GM12878 (cell line): ENCODE measurements at regions not wholly inside any gene's neighbourhood (a gene's known extent, or its start where the extent isn't known, plus 50 kb on each side); places are given as distances from the start of the nearest gene placed in this dataset.

Experiments
- ATAC-seq: fragments of 200-7000 bp; cut with Tn5 transposase; 3 replicates; pipeline ENCODE4 v1.9.1; 2020; ENCODE audit warnings: mild to moderate bottlenecking, moderate library complexity
- BruUV-seq: library from RNA; stranded (reverse); fragments of 400-500 nt; replicated peaks from 2 replicates; lab custom pipeline; 2021; lab: Mats Ljungman, UMichigan
- CTCF ChIA-PET: fragments of 300-600 bp; sonication (Branson Sonifier 250); formaldehyde crosslinking; extraction: SDS; loops from one replicate; lab custom pipeline; 2021; ENCODE audit warnings: inconsistent platforms; lab: Yijun Ruan, JAX
- POLR2A ChIA-PET: fragments of 350-600 bp; formaldehyde crosslinking; extraction: SDS; loops from one replicate; lab custom pipeline; 2021; ENCODE audit warnings: inconsistent platforms; lab: Charles Lee
- RAD21 ChIA-PET: fragments of 300-600 bp; sonication (Branson Sonifier 250); formaldehyde crosslinking; loops from one replicate; lab custom pipeline; 2023; ENCODE audit warnings: antibody characterized with exemption; ENCODE audit not compliant: unreplicated experiment; lab: Charles Lee
- SMC1A ChIA-PET: fragments of 300-600 bp; sonication (Branson Sonifier 250); formaldehyde crosslinking; loops from one replicate; lab custom pipeline; 2023; ENCODE audit not compliant: unreplicated experiment, uncharacterized antibody; lab: Charles Lee
- DNase-seq: peaks from one replicate; pipeline ENCODE4 v3.0.0-alpha.2; 2011; ENCODE audit warnings: low read depth, low spot score
- FAIRE-seq: peaks from 3 replicates; lab custom pipeline; 2011; peaks lifted over from hg19 to GRCh38; lab: Jason Lieb, UNC
- H2AFZ ChIP-seq: 2 replicates; pipeline ENCODE4 v1.6.0; 2011; ENCODE audit warnings: low read depth, low read length, control low read depth; ENCODE audit not compliant: control insufficient read depth
- H3K27ac ChIP-seq: 2 replicates; pipeline ENCODE4 v1.5.1; 2011; ENCODE audit warnings: control low read depth; ENCODE audit not compliant: control insufficient read depth, insufficient read depth
- H3K27me3 ChIP-seq, 2 experiments: replicated peaks in 1 of 2; 2 replicates each; pipeline versions ENCODE4 v1.6.0 to v1.6.1; 2011; ENCODE audit warnings: low read length in 1 of 2; ENCODE audit not compliant: control insufficient read depth in 2 of 2, insufficient read depth in 2 of 2
- H3K36me3 ChIP-seq, 2 experiments: 2 replicates each; pipeline ENCODE4 v1.5.1; 2011; ENCODE audit warnings: low read length in 1 of 2; ENCODE audit not compliant: control insufficient read depth in 2 of 2, insufficient read depth in 2 of 2
- H3K4me1 ChIP-seq: 2 replicates; pipeline ENCODE4 v1.6.1; 2011; ENCODE audit warnings: mild to moderate bottlenecking, low read length, moderate library complexity, mixed read lengths; ENCODE audit not compliant: control insufficient read depth, insufficient read depth
- H3K4me2 ChIP-seq: 2 replicates; pipeline ENCODE4 v1.6.0; 2011; ENCODE audit warnings: control low read depth; ENCODE audit not compliant: control insufficient read depth, insufficient read depth
- H3K4me3 ChIP-seq: fragments of 200-600 bp; sonication (generic); 2 replicates; pipeline ENCODE4 v1.5.1; 2016
- H3K79me2 ChIP-seq: 2 replicates; pipeline ENCODE4 v1.6.0; 2011; ENCODE audit warnings: low read length; ENCODE audit not compliant: control insufficient read depth, insufficient read depth
- H3K9ac ChIP-seq: 2 replicates; pipeline ENCODE4 v1.8.0; 2011; ENCODE audit warnings: low read length, control low read depth, mixed read lengths; ENCODE audit not compliant: control insufficient read depth, insufficient read depth
- H3K9me3 ChIP-seq: replicated peaks from 3 replicates; pipeline ENCODE4 v1.5.1; 2011; ENCODE audit warnings: mild to moderate bottlenecking, low read length; ENCODE audit not compliant: control insufficient read depth, insufficient read depth
- H4K20me1 ChIP-seq: 2 replicates; pipeline ENCODE4 v1.6.0; 2011; ENCODE audit not compliant: control insufficient read depth, insufficient read depth
- MEF2A ChIP-seq: IDR thresholded peaks from 2 replicates; pipeline ENCODE4 v1.6.1; 2011; ENCODE audit warnings: low read depth, mild to moderate bottlenecking, low read length, moderate library complexity; ENCODE audit not compliant: insufficient read depth
- MTA2 ChIP-seq: fragments of 450-650 bp; IDR thresholded peaks from 2 replicates; pipeline ENCODE4 v1.6.1; 2016; ENCODE audit warnings: low read depth, mild to moderate bottlenecking, moderate library complexity
- SIN3A ChIP-seq: IDR thresholded peaks from 2 replicates; pipeline ENCODE4 v1.6.1; 2012; ENCODE audit warnings: low read depth, low read length, improper control_type of control experiment
- WGBS: methylation state at CpG from one replicate; pipeline ENCODE4 v1.1.6; 2016; ENCODE audit warnings: low lambda C conversion rate; ENCODE audit not compliant: insufficient replicate concordance, insufficient coverage; ENCODE audit errors: missing lambda C conversion rate; 5-methylcytosine and 5-hydroxymethylcytosine counted together
- in situ Hi-C: fragments of 300-500 bp; cut with MboI; formaldehyde crosslinking; loops from 9 replicates; pipeline ENCODE4 v1.14.3; 2018; ENCODE audit warnings: mixed read lengths
- intact Hi-C: fragments of 100-400 bp; cut with micrococcal nuclease; formaldehyde crosslinking; loops from one replicate; pipeline ENCODE4 v1.14.2; 2022; ENCODE audit not compliant: unreplicated experiment
- TF ChIP-seq, protein P1 (sequence below): fragments of 150-350 bp; IDR thresholded peaks from 2 replicates; pipeline ENCODE4 v1.6.1; 2016; ENCODE audit warnings: low read depth, low read length
- TF ChIP-seq, protein P2 (sequence below): fragments of 450-650 bp; conservative IDR thresholded peaks from 2 replicates; pipeline ENCODE4 v1.6.1; 2017; ENCODE audit warnings: mild to moderate bottlenecking, moderate library complexity
- TF ChIP-seq, protein P3 (sequence below): IDR thresholded peaks from 2 replicates; pipeline ENCODE4 v1.6.1; 2011; ENCODE audit warnings: low read depth, mild to moderate bottlenecking, low read length, moderate library complexity, borderline replicate concordance; ENCODE audit errors: extremely low read depth
- TF ChIP-seq, protein P4 (sequence below): fragments of 450-650 bp; IDR thresholded peaks from 2 replicates; pipeline ENCODE4 v1.6.1; 2017; ENCODE audit warnings: mild to moderate bottlenecking

DNA sequence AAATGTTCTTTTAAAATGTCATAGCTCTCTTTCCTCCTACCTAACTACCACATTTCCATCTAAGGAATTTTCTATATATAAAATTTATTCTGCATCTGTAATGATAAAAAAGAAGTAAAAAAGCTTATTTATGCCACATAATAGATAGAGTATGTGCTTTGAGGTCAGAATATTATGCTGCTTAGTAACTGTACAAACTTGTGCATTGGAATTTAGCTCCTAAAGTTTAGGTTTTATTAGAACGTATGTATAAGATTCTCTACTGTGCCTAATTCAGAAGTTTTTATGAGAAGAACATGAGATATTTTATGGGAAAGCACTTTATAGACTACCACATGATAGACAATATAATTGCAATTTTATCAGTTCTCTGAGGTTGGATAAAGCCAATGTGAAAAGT lies 384.6 kb downstream of the SLC16A7 start (continued):
- TF ChIP-seq, protein P1, sequence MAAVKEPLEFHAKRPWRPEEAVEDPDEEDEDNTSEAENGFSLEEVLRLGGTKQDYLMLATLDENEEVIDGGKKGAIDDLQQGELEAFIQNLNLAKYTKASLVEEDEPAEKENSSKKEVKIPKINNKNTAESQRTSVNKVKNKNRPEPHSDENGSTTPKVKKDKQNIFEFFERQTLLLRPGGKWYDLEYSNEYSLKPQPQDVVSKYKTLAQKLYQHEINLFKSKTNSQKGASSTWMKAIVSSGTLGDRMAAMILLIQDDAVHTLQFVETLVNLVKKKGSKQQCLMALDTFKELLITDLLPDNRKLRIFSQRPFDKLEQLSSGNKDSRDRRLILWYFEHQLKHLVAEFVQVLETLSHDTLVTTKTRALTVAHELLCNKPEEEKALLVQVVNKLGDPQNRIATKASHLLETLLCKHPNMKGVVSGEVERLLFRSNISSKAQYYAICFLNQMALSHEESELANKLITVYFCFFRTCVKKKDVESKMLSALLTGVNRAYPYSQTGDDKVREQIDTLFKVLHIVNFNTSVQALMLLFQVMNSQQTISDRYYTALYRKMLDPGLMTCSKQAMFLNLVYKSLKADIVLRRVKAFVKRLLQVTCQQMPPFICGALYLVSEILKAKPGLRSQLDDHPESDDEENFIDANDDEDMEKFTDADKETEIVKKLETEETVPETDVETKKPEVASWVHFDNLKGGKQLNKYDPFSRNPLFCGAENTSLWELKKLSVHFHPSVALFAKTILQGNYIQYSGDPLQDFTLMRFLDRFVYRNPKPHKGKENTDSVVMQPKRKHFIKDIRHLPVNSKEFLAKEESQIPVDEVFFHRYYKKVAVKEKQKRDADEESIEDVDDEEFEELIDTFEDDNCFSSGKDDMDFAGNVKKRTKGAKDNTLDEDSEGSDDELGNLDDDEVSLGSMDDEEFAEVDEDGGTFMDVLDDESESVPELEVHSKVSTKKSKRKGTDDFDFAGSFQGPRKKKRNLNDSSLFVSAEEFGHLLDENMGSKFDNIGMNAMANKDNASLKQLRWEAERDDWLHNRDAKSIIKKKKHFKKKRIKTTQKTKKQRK: no peak
- TF ChIP-seq, protein P2, sequence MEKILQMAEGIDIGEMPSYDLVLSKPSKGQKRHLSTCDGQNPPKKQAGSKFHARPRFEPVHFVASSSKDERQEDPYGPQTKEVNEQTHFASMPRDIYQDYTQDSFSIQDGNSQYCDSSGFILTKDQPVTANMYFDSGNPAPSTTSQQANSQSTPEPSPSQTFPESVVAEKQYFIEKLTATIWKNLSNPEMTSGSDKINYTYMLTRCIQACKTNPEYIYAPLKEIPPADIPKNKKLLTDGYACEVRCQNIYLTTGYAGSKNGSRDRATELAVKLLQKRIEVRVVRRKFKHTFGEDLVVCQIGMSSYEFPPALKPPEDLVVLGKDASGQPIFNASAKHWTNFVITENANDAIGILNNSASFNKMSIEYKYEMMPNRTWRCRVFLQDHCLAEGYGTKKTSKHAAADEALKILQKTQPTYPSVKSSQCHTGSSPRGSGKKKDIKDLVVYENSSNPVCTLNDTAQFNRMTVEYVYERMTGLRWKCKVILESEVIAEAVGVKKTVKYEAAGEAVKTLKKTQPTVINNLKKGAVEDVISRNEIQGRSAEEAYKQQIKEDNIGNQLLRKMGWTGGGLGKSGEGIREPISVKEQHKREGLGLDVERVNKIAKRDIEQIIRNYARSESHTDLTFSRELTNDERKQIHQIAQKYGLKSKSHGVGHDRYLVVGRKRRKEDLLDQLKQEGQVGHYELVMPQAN: no peak
- TF ChIP-seq SIN3A (no peak), MEF2A (no peak)
- TF ChIP-seq, protein P3, sequence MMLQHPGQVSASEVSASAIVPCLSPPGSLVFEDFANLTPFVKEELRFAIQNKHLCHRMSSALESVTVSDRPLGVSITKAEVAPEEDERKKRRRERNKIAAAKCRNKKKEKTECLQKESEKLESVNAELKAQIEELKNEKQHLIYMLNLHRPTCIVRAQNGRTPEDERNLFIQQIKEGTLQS: no peak

DNA sequence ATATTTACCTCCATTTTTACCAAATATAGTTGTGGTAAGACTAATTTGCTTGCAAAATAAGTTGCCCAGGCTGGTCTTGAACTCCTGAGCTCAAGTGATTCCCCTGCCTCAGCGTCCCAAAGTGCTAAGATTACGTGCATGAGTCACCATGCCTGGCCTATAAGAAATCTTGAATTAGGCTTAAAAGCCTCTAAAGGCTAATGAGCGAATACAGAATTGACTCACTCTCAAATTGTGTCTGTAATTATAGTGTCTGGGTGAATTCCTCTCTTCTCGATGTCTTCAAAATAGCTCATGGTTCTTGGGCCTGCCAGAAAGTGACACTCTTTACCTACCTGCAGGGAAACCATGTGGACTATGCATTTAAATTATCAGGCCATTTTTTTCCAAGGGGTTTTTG lies 403.5 kb downstream of the SLC16A7 start:
- no peak for ATAC-seq
- POLR2A ChIA-PET: no interaction called here
- no peak for FAIRE-seq
- Histone ChIP-seq H3K4me1 (no peaks in the 10 kb centered on the region), H2AFZ (no peak overlapping the region), H3K36me3 (no peaks in the 10 kb centered on the region), H3K27ac (no peak overlapping the region), H3K4me3 (no peak overlapping the region), H3K9me3 (no peaks in the 10 kb centered on the region), H3K9ac (no peak overlapping the region), H3K79me2 (no peaks in the 10 kb centered on the region), H3K27me3 (no peaks in the 10 kb centered on the region), H4K20me1 (no peaks in the 10 kb centered on the region), H3K4me2 (no peak overlapping the region)
- CTCF ChIA-PET: no interaction called here
- in situ Hi-C loops: no loop called here
- RAD21 ChIA-PET: no interaction called here
- 0% methylated on average over 4 of the region's 4 CpGs for WGBS
- intact Hi-C loops: no loop called here
- TF ChIP-seq MTA2: 0 out of 2 replicates have a peak, but pooled peaks have one; percentile 20
- TF ChIP-seq, protein P4, sequence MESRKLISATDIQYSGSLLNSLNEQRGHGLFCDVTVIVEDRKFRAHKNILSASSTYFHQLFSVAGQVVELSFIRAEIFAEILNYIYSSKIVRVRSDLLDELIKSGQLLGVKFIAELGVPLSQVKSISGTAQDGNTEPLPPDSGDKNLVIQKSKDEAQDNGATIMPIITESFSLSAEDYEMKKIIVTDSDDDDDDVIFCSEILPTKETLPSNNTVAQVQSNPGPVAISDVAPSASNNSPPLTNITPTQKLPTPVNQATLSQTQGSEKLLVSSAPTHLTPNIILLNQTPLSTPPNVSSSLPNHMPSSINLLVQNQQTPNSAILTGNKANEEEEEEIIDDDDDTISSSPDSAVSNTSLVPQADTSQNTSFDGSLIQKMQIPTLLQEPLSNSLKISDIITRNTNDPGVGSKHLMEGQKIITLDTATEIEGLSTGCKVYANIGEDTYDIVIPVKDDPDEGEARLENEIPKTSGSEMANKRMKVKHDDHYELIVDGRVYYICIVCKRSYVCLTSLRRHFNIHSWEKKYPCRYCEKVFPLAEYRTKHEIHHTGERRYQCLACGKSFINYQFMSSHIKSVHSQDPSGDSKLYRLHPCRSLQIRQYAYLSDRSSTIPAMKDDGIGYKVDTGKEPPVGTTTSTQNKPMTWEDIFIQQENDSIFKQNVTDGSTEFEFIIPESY: no peak
- DNase-seq: no peak
- SMC1A ChIA-PET: no interaction called here
- BruUV-seq: no TSS peak
